HG02852 (cell line): ENCODE measurements at regions not wholly inside any gene's neighbourhood (a gene's known extent, or its start where the extent isn't known, plus 50 kb on each side); places are given as distances from the start of the nearest gene placed in this dataset.

Experiments used
- ATAC-seq: cut with Tn5 transposase; IDR thresholded peaks from one replicate; pipeline ENCODE4 v1.9.1; 2021; ENCODE audit warnings: mild to moderate bottlenecking, moderate library complexity; ENCODE audit not compliant: unreplicated experiment

DNA sequence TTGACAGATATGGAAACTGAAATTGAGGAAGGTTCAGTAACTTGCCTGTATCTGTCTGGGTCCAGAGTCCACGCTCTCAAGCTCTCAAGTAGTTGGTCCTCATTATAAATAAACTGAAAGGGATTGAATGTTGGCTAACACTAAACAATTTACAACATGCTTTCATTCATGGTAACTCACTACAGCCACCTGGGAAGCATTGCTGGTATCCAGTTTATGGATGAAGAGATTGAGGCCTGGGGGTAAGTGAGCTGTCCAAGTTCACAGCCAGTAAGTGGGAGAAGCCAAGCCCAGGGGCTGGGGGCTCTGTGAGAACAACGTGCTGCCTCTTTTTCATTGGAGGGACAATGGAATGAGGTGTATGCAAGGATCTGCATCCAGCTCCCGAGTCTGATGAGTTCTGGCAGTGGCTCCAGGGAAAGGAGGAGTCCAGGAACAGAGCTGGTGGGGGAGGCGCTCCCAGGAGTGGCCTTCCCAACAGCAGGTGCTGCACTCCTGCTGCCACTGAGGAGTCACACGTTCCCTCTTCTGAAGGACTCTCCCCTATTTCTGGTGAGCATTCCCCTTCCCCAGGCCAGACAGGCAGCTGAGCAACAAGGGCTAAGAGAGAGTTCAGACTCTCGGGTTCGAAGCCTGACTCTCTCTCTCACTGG is 175.8 kb downstream of the CSNK2A3 start:
- ATAC-seq = no peak

DNA sequence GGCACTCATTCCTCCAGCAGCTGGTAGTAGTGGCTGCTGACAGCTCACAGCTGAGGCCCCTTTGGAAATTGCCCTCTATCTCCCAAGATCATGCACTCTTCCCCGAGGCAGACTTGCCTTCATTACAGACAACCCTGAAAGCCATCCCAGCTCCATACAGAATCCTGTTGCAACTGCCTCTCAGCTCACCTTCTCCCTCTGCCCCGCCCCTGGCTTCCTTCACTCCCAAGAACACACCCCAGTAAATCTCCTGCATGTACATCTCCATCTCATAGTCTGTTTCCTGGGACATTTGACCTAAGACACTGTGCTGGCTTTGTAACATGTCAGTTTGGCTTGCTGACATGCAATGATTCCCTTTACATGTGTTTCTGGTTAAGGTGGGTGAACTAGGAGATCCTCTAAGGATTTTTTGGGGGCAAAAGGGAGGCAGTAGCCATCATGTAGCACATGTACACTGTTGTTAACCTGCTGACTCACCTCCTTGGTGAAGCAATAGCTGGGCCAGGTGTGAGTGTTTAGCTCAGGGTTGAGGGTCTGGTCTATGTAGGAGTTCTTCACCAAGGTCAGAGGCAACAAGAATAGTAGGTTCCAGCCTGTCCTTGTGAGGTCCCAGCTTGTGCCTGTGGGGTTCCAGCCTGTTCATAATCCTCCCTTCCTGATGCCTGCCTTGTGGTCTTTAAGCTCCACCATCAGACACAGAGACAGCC is 179.6 kb downstream of the CSNK2A3 start:
- ATAC-seq = no peak

DNA sequence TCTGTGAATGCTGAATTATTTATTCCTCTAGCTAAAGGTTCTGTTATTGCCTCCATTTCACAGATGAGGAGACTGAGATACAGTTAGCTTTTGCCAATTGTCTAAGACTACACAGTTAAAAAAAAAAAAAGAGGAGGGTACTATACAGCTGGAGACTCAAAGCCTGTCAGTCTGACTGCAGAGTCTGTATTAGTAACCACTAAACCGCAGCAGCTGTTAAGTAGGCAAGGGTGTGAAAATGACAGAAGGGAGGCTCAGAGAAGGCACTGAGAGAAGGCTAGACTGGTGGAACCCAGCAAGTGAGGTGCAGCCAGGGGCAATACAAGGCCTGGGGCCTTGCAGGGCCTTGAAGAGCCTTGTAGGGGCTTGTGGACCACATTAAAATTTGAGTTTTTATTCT is 181.2 kb downstream of the CSNK2A3 start:
- ATAC-seq = peak; percentile 85

DNA sequence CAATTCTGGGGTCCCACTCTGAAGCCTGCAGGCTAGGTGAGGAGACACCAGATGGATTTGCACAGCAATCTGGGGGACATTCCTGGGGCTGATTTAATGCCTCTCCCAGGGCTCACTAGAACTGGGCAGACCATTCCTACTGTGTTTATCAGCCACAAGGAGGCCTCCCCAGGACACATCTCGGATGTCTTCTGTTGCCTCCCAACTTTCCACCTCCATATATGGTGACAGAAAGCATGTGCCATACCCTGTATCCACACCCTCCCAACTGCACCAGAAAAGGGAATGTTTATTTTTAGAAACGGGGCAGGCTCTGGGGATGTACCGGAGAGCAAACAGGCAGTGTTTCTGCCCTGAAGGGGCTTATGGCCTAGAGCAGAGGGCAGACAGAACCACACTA is 181.8 kb downstream of the CSNK2A3 start:
- no peak for ATAC-seq

DNA sequence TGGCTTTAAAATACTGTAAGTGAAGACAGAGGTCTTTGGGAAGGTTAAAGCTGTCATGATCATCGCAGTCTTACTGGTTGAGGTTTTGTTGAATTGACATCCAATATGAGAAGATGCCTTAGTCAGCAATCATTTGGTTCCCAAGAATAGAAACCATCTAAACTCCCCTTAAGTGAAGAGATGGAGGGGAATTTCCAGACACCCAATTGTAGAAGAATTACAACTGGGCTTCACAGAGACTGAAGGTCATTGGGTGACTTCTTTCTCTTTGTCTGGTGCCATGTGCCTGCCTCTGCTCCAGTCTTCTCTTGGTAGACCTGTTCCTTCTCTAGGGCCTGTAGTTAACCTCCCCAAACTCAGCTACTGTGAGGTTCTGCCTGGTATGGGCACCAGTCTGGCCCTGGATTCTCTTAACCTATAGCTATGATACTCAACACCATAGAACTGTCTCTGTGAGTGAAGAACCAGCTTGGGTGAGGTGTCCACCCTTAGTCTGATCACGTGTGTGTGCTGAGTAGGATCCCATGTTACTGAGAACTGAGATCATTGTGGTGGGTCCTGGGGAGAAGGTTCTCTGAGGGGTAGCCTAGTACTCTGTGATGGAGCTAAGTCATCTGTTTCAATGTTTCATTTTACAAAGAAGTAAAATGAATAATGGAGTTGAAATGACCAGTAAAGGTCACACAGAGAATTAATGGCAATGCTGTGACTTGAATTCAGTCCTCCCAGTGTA is 182.5 kb downstream of the CSNK2A3 start:
- ATAC-seq = peak; percentile 33

DNA sequence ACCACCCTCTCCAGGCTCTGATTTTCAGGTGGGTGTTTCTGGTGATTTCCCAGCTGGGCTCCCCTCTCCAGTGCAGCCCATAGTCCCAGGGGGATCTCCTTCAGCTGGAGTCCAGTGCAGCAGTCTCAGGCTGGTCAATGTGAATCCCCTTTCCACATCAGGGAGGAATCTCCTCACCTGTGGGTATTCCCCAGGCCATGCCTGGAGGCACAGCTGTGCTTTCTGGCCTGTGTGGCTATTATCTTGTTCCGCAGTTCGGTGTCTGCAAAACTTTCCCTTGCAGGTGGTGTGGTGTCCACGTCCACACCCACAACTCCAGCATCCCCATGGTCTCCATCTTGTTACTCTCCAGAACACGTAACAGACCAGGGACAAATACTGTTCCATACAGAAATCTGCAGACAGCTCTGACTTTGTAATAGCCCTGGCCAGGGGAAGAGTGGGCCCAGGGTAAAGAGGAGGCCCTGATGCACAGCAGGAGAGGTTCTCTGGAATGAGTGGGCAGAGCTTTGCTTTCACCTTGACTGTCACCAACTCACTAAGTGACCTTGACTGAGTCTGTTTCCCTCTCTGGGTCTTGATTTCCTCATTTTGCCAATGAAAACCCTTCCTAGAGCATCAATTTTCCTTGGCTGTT is 183.2 kb downstream of the CSNK2A3 start:
- peak; percentile 49 for ATAC-seq

DNA sequence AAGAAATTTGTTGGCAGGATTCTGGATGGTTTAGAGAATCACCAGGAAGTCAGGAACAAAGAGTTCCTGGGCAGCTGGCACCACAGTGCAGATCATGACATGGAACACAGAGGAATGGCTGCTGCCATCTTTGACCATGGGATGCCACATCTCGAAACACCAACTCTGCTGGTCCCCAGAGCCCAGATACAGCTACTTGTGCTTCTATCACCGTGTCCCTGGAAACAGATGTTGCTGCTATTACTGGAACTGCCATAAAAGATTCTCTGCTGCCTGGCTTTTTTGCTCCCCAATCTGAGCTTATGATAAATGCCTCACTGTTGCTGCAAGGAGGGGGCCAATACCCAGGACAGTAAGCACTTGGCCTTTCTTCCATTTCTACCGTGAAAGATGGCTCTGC is 185.2 kb downstream of the CSNK2A3 start:
- ATAC-seq = no peak

DNA sequence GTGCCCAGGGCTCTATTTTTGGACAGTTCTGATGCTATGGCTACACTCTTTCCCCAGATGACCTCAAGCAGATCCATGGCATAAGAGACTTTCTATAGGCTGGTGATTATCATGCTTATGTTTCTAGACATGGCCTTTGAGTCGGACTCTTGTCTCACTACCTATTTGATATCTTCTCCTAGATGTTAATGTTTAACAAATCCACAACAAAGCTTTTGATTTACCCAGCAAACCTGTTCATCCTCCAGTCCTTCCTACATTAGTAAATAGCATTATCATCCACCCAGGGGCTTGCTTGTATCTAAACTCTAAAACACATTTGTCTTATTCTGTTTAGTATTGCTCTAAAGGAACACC is 188.7 kb downstream of the CSNK2A3 start:
- no peak for ATAC-seq

DNA sequence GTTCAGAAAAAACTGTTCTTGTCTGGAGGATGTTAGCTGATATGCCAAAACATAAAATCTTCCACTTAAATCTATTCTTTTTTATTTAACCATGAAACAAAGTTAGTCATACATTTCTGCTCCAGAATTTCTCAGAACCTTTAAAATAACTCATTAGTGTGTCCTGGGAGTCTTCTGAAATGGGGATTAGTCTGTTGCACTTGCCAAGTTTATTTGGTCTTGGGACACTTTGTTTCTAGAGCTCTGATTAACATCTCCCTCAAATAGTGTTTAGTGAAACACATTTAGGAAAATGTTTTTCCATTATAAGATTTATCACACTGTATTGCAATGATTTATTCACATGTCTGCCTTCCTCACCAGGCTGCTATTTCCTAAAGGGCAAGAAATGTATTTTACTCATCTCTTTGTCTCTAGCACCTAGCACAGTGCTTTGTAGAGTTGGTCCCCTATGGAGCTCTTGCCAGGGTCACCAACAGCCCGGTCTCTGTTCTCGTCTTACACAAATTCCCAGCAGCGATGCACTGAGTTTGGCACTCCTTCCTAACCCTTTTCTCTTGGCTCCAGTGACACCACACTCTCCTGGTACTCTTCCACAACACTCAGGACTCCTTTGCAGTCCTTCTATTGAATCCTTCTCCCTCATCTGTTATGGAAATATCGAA is 189.2 kb downstream of the CSNK2A3 start:
- ATAC-seq = no peak

DNA sequence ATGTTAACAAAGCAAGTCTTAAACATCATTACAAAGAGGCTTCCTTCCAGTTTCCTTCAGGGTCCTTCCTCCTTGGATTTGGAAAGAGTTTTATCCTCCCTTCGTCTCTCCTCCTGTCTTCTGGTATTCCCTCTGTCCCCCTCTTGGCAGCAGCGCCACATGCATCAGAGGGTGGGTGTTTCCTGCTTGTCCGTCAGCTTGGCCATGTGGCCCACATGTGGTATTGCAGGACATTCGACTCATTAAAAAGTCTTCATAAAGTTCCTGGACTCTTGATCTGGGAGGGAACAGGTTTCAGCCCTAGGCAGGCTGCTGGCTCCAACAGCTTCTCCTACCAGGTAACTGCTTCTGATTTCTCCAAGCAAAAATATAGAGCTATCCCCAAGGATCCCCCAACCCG is 189.8 kb downstream of the CSNK2A3 start:
- ATAC-seq = no peak

DNA sequence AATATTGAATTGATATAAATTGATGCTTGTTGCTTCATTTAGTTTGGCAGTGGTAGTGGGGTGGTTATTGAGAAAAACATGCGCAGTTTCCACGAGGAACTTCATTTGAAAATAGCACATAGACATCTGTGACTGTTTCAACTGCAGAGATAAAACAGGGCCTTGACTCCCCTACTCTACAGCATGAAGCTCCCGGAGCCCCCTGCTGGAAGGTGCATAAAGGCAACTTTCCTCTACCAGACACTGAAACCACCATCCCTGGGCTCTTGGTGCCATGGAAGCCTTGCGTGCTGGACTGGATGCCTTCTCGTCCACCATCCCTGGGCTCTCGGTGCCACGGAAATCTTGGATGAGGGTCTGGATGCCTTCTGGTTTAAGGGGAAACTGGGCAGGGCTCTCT is 195.9 kb downstream of the CSNK2A3 start:
- no peak for ATAC-seq

DNA sequence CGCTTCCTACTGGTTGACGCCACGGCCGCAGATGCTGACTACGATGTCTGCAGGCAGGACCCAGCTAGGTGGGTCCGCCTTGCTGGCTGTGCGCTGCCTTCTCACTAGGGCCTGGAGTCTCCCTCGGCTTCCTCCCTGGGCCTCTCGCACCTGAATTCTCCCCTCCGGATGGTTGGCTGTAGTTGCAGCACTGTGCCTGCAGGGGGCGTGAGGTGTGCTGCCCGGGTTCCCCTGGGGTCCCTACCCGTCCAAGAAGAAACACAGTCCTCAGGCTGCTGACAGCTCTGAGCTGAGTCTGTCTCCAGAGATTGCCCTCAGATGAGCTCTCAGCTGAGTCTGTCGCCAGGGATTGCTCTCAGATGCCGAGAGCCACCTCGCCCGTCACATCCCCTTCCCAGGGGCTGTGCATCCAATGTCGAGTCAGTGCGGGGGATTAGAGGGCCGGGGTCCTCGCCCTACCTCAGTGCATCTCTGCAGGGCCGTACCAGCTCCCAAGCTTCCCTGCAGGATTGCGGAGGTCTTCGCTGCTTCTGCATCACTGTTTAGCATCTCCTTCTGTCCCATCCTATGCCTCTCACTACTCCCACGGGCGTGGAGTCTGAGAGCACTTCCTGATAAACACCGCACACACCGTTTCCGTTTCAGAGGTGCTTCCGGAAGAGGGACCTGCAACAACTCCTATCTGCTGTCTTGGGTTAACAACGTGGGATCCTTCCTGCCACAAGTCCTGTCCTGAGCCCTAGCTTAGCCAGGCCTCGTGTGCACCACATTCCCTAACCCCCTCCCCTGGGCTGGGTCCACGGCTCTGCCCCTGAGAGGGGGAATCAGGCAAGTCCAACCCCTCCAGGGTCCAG is 196.9 kb downstream of the CSNK2A3 start:
- no peak for ATAC-seq

DNA sequence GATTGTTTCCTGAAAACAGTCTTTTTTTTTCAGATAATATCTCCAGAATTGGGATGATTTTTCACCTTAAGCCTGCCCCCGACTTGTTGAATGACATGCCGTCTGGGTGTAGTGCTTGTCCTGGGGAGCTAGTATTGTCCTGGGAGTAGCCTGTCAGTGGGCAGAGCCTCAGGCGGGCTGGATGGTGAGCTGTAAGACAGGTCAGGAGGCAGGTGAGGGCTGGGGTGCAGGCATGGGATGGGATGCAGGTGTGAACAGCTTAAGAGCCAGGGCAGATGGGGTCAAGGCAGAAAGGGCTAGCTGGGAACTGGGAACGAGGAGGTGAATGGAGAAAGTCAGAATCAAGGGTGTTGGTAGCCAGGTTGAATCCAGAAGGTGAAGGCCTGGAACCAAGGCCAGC is 200.2 kb downstream of the CSNK2A3 start:
- no peak for ATAC-seq

DNA sequence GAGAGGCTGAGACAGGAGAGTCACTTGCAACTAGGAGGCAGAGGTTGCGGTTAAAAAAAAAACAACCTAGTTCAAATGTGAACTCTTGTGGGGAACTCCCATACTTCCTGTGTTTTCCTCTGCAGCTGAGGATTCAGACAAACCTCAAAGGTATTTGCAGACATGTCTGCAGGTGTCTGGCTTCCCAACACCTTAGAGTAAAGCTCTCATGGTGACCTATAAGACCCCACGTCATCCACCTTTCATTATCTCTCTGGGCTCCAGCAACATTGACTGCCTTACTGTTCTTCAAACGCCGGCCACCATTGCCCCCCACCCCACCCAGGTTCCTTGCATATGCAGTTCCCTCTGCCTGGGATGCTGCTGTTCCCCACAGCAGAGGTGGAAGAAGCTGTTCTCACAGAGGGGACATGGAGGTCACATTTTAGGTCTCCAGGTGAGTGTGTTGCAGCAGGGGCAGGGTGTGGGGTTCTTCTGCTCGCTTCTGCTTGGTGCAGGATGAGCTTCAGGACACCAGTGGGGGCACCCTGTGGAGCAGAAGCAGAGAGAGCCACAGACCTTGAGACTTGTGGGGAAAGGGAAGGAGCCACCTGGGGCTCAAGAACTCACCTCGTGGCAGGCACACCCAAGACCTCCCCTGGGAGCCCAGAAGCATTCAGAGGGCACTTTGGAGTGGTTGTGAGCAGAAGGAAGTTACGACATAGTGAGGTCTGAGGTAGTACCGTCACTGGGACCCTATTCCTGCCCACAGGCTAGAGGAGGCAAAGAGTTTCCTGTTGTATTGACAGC is 203.2 kb downstream of the CSNK2A3 start:
- no peak for ATAC-seq

DNA sequence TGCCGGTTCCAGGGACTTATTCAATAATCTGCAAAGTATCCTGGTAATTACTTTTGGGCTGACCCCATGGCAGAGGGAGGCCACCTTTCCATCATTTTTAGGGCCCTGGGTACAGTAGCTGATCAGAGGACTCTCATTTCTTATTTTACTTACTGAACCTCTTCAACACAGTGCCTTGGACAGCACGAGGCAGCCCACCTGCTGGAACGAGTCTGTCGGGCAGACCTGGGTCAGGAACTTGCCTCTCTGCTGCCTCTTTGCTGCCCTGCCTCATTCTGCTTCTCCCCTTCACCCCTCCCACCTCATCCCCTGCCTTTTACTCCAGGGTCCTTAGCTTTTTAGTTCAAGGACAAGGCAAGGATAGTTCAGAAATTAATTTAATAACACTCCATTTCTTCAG is 204.5 kb downstream of the CSNK2A3 start:
- ATAC-seq = no peak

DNA sequence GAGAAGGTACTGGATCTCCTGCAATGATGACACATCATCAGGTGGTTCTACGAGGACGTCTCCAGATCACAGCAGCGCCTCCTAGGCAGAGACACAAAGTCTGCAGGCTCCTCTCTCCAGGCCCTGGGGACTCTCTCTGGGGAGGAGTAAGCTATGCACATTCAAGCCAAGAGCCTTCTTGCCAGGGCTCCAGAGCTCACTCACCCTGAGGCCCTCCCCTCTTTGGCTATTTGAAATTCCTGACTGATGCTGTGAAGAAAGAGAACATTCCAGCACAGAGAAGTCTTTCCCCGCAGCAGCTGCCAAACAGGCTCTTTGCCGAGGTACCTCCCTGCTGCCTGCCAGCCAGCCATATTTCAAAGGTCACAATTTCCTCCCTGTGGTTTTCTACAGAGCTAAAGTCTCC is 204.9 kb downstream of the CSNK2A3 start:
- ATAC-seq = no peak

DNA sequence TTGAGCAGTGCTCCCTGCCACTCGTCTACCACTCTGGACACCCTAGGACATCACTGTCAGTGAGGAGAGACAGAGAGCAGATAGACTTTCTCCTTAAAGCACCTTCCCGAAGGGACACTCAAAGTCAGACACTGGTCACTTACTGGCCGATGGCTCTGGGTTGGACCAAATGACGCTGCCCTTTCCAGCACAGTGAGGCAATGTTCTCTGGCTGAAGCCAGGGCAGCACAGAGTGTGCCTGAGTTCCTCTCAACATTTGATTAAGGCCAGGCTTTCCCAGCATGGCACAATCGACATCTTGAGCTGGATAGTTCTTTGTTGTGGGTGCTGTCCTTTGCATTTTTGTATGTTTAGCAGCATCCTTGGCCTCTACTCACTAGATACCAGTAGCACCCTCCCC is 206.2 kb downstream of the CSNK2A3 start:
- ATAC-seq = no peak

DNA sequence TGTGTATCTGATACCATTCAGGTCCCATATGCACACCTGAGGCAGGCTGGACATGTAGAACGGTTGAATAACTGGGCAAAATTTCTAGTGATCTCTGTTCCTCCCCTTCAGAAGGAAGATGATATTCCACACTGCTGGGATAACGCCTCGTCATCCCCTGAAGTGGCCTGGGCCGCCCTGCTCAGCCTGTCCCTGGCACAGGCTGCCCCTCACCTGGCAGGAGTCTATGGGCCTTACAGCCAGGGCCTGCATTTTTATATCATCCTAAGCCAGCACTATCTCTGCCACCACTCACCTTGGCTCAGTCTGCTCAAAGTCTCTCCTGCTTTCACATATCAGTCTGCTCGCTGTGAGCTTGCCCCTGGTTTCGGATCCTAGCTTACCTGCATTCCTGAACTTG is 209.2 kb downstream of the CSNK2A3 start:
- ATAC-seq = no peak

DNA sequence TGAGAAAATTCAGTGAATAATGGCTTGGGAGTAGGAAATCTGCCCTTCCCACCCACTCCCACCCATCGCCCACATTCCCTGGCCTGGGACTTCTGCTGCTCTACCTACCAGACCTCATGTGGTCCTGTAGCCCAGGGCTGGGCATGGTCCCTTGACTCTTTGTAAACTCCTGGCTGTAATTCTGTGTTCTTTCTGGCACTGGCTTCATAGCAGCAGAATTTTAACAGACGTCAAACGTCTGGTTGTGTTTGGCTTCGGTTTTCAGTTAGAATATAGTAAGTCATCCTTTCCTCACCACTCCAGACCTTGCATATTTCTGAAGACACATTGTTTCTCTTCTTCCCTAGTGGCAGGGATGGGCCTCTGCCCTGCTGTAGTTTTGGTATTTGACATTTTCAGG is 210.6 kb downstream of the CSNK2A3 start:
- ATAC-seq = no peak

DNA sequence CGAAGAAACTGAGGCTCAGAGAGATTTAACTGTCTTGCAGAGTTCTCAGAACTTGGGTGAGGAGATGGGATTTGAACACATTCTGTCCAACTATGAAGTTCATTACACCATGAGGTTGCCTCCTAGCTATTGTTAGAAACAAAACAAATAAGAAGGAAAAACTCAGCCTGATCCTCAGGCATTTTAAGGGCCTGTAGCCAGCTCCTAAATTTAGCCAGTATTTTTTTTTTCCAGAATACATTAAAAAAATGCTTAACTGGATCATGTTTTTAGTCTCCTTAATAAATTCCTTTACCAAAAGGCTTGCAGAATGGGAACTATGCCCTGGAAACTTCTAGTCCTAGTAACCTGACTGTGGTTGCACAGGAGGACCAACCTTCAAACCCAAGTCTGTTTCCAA is 212.0 kb downstream of the CSNK2A3 start:
- ATAC-seq = no peak
